ENCODE measurements at regions not wholly inside any gene's neighbourhood (a gene's known extent, or its start where the extent isn't known, plus 50 kb on each side); places are given as distances from the start of the nearest gene placed in this dataset.

DNA sequence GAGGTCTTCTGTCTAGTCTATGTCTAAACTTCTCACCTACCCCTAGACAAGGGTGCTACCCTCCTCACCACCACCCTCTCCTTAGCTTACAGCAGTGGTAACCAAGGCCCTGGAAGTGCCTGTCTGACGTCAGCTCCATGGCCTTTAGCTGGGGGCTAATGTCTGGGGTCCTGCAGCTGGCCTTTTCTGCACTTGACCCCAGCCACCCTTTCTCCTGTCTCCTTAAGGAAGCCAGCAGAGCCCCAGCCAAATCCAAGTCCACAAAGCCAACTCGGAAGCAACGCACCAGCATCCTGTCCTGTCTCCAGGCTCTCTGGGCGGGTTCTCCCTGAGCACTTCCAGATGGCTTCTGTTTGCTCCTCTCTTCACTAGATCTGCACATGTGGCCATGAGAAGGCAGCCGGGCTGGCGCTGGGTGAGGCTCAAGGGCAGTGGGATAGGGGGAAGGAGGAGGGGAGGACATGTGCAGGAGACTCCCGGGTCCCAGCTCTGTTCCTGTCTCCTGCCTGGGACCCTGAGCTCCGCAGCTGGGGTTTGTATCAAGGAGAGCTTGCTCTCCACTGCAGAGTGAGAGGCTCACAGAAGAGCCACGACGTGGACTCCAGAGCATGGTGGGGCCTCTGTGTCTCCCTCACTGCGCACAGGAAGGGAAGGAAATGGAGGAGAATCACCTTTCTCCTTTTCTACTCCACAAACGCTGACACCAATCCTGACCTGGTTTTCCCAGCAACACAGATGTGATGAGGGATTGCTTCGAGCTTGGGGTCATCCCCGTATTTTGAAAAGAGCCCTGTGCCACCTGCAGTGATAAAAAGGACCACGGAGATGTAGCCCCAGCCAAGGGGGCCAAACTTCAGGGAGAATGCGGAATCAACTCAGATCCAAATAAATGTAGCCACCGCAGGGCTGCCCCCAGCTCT lies 204.2 kb downstream of the USP12 start:
- TF ChIP-seq ARNT (IDR thresholded peaks at IDR 0.05) (no peak), SUZ12 (IDR thresholded peaks at IDR 0.05) (no peak), LEF1 (IDR thresholded peaks at IDR 0.05; ENCODE audit: borderline replicate concordance) (no peak), L3MBTL2 (conservative IDR thresholded peaks at IDR 0.05) (no peak), FOXA1 (IDR thresholded peaks at IDR 0.05) (no peak), FOXM1 (IDR thresholded peaks at IDR 0.05; ENCODE audit: borderline replicate concordance) (no peak), CTBP1 (IDR thresholded peaks at IDR 0.05; ENCODE audit: borderline replicate concordance) (no peak)
